Retinal pigment epithelial cell (primary cell): ENCODE measurements at regions not wholly inside any gene's neighbourhood (a gene's known extent, or its start where the extent isn't known, plus 50 kb on each side); places are given as distances from the start of the nearest gene placed in this dataset.

ENCODE experiments used
- DNase-seq: peaks from one replicate; pipeline ENCODE4 v3.0.0-alpha.2; 2010; ENCODE audit warnings: low read depth
- H3K4me3 ChIP-seq: 2 replicates; pipeline ENCODE4 v1.5.1; 2011; ENCODE audit warnings: mild to moderate bottlenecking, low read length, control low read depth, moderate library complexity
- TF ChIP-seq, protein P1 (sequence below): conservative IDR thresholded peaks from 2 replicates; pipeline ENCODE4 v1.5.1; 2011; ENCODE audit warnings: low read depth, low read length, control low read depth, inconsistent platforms

- no peak for DNase-seq
- TF ChIP-seq, protein P1, sequence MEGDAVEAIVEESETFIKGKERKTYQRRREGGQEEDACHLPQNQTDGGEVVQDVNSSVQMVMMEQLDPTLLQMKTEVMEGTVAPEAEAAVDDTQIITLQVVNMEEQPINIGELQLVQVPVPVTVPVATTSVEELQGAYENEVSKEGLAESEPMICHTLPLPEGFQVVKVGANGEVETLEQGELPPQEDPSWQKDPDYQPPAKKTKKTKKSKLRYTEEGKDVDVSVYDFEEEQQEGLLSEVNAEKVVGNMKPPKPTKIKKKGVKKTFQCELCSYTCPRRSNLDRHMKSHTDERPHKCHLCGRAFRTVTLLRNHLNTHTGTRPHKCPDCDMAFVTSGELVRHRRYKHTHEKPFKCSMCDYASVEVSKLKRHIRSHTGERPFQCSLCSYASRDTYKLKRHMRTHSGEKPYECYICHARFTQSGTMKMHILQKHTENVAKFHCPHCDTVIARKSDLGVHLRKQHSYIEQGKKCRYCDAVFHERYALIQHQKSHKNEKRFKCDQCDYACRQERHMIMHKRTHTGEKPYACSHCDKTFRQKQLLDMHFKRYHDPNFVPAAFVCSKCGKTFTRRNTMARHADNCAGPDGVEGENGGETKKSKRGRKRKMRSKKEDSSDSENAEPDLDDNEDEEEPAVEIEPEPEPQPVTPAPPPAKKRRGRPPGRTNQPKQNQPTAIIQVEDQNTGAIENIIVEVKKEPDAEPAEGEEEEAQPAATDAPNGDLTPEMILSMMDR, result no peak
- H3K4me3 ChIP-seq, result no peak overlapping the region
Measured at GRCh38 chr22:48513446-48513845, 1314.2 kb downstream of the BRD1 start.

- TF ChIP-seq, protein P1, result no peak
- DNase-seq, result no peak
- H3K4me3 ChIP-seq, result no peak overlapping the region
Measured at GRCh38 chr22:48511781-48512327, 1315.8 kb downstream of the BRD1 start.

DNA sequence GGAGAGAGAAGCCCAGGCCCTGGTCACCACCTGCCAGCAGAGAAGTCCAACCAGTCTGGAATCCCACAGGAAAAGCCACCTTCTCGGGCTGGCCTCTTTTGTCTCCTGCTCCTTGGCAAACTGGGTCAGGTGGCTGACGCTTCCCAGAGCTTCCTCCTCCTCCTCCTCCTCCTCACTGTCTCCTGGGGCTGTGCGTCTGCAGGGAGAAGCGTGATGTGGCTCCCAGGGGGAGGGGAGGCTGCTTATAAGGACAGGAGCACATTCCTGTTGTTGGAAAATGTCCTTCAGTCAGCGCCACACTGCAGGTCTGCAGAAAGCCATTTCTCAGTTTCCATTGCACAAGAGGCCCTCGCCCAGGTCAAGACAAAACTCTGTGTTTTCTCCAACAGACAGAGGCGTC is 1316.5 kb downstream of the BRD1 start:
- no peak overlapping the region for H3K4me3 ChIP-seq
- TF ChIP-seq, protein P1, result no peak
- DNase-seq, result no peak

DNA sequence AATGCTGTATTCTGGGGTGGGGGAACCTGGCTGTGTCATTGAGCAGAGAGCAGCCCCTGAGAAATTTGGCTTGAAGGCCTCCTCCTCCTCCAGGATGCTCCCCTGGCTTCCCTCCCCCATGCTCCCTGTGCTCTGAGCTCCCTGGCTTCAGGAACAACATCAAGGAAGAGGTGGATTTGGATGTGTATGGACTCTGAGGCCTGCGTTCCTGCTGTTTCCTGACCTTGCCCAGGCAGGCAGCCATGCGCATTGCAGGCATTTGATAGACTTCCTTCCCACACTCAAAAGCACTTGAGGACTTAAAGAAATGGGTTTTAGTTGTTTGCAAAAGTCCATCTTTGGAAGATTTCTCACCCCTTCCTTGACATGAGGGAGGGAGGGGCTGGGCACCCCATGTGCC is 1317.1 kb downstream of the BRD1 start:
- TF ChIP-seq, protein P1, result no peak
- no peak for DNase-seq
- H3K4me3 ChIP-seq, result no peak overlapping the region

DNA sequence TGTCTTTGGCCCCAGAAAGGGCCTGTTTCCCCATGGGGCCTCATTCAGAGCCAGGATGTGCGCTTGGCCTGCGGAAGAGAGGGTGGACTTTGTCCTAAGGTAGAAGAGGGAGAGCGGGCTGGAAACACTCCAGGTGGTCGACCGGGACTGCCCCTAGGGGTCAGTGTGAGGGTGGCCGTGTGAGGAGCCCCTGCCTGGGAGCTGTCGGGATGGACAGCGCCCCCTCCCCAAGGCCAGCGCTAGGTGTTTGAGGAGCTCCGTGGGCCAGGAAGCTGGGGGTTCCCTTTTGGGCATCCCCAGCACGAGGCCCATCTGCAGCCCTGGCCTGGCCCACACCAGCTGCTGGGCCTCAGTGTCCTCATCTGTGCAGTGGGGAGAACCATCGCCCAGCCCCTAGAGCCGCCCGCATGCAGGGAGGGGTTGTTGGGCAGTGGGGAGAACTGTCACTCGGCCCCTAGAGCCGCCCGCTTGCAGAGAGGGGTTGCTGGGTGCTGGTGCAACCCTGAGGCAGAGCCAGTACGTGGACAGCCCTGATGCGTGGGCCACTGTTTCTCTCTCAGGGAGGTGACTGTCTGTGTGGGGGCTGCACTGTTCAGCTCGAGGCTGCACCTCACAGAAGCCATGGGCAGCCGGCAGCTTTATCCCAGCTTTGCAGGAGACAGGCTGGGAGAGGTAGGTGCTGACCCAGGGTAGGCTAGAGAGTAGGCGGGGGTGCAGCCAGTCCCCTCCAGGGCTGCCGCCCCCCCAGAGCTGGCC is 1319.9 kb downstream of the BRD1 start:
- TF ChIP-seq, protein P1, result no peak
- no peak overlapping the region for H3K4me3 ChIP-seq
- DNase-seq, result no peak

DNA sequence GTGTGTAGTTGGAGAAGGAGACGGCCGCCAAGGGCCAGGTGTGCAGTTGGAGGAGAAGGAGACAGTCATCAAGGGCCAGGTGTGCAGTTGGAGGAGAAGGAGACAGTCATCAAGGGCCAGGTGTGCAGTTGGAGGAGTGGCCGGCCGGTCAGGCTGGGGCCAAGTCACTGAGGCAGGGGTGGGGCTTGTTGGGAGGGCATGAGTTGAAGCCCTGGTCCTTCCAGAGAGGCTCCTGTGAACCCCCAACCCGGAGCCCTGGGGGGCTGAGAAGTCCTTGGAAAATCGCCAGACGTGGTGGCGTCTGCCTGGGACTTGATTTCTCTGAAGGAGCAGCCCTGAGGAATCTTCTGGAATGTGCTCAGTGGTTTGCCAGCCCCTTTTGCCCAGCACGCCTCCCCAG is 1320.5 kb downstream of the BRD1 start:
- no peak overlapping the region for H3K4me3 ChIP-seq
- TF ChIP-seq, protein P1, result no peak
- DNase-seq, result no peak
